ENCODE measurements at regions not wholly inside any gene's neighbourhood (a gene's known extent, or its start where the extent isn't known, plus 50 kb on each side); places are given as distances from the start of the nearest gene placed in this dataset.
"Not testable (repeated sequence)": the region's sequence is repeated elsewhere in the genome, so short reads cannot be mapped to it uniquely, and the experiment has no call there.

GRCh38 chr10:55233090-55233489 lies 432.1 kb upstream of the PCDH15 start:
- DNase-seq (no peak), ATAC-seq (ENCODE audit: poor library complexity) (no peak)
- intact Hi-C loops (cut with DNase I): no loop called here

- DNase-seq (no peak), ATAC-seq (ENCODE audit: poor library complexity) (no peak)
- intact Hi-C loops (cut with DNase I): no loop called here
Observed at GRCh38 chr10:55232553-55232952, 431.5 kb upstream of the PCDH15 start.

DNA sequence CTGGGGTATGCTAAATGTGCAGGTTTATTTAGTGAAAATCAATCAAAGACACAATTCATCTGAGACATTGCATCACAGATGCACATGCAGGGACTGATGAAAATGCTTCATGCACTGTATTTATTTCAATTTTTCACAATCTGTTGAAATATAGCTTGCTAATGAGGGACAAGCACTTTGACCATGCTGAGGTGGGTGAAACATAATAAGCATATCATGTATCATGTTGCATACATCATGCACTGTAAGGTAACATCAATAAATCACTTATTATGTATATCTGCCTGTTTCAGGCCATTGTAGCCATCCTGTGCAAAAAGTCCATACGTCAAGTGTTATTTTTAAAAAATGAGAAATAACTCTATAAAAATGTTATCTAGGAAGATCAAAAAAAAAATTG lies 426.9 kb upstream of the PCDH15 start:
- DNase-seq (no peak), ATAC-seq (ENCODE audit: poor library complexity) (no peak)
- intact Hi-C loops (cut with DNase I): no loop called here

DNA sequence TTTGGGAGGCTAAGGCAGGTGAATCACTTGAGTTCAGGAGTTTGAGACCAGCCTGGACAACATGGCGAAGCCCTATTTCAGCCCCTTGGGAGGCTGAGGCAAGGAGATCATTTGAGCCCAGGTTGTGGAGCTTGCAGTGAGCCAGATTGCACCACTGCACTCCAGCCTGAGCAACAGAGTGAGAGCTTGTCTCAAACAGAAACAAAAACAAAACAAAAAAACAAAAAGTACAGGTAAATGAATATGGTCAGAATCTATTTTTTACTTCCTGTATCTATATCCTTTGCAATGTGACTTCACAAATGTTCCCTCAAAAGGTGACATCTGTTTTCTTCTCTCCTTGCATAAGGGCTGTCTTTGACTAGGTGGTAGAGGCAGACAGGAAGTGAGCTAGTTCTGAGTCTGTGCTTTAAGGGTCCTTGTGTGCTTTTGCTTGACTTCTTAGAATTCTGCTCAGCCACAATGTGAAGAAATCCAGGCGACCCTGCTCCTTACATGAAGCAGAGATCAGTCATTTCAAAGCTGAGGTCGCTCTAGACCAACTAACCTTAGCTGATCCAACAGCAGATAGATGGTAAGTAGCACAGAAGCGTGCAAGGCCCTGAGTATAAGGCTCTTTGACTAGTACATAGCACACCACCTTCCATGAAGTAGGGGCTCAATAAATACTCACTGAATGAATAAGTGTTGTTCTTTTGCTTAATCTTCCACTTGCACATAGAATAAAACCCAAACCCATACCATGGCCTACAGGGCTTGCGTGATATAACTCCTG lies 423.2 kb upstream of the PCDH15 start:
- intact Hi-C loops (cut with DNase I): no loop called here
- ATAC-seq (ENCODE audit: poor library complexity): no peak

GRCh38 chr10:55223352-55223751 lies 422.3 kb upstream of the PCDH15 start:
- DNase-seq (no peak), ATAC-seq (ENCODE audit: poor library complexity) (no peak)
- intact Hi-C loops (cut with DNase I): no loop called here

More for the DNA sequence above, 423.2 kb upstream of the PCDH15 start:
- DNase-seq: no peak

GRCh38 chr10:55220975-55221374 lies 419.9 kb upstream of the PCDH15 start:
- intact Hi-C loops (cut with DNase I): no loop called here
- ATAC-seq (ENCODE audit: poor library complexity) (no peak), DNase-seq (no peak)

- intact Hi-C loops (cut with DNase I): no loop called here
- DNase-seq: no peak
- ATAC-seq (ENCODE audit: poor library complexity): no peak
Observed at GRCh38 chr10:55215699-55216098, 414.7 kb upstream of the PCDH15 start.

- intact Hi-C loops (cut with DNase I): no loop called here
- ATAC-seq (ENCODE audit: poor library complexity) (no peak), DNase-seq (no peak)
Observed at GRCh38 chr10:55214608-55215007, 413.6 kb upstream of the PCDH15 start.

DNA sequence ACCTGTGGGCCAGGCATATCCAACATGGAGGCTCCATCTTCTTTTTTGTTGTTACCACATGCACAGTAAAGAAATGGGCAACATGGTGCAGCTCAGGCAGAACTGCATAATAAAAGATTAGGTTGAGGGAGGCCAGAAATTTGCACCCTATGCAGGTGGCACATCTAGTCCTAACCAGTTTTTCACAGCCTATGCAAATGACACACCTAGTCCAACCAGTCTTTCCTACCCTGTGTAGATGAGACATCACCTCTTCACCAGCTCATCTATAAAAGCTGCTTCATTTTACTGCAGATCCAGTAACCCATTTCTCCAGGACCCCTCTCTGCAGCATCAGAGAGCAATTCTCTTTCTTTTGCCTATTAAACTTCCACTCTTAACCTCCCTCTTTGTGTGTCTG lies 411.0 kb upstream of the PCDH15 start:
- DNase-seq: no peak
- ATAC-seq (ENCODE audit: poor library complexity): no peak
- intact Hi-C loops (cut with DNase I): no loop called here

GRCh38 chr10:55203874-55204273 lies 402.8 kb upstream of the PCDH15 start:
- ATAC-seq (ENCODE audit: poor library complexity): no peak
- intact Hi-C loops (cut with DNase I): no loop called here

DNA sequence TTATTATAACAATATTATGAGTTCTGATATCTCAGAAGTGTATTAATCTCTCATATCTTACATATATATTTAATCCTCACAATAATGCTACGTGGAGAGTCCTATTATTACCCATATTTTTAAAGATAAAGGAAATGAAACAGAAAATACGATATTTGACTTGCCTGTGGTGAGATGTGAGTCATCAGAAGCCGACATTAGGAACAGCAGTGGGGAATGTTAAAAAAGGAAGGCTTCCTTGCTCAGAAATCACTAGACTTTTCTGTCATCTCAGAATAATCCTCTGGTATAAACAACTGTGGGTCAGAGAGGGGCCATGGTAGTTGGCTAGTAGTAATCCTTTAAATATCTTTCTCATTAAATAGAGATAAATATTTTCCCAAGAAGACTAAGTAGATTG lies 402.3 kb upstream of the PCDH15 start:
- DNase-seq (no peak), ATAC-seq (ENCODE audit: poor library complexity) (no peak)
- intact Hi-C loops (cut with DNase I): no loop called here

More at GRCh38 chr10:55203874-55204273, 402.8 kb upstream of the PCDH15 start:
- DNase-seq: no peak

GRCh38 chr10:55200020-55200419 lies 399.0 kb upstream of the PCDH15 start:
- no peak for ATAC-seq (ENCODE audit: poor library complexity)
- no peak for DNase-seq
- intact Hi-C loops (cut with DNase I): no loop called here

- intact Hi-C loops (cut with DNase I): no loop called here
- no peak for ATAC-seq (ENCODE audit: poor library complexity)
- DNase-seq: no peak
Observed at GRCh38 chr10:55191236-55191860, 390.3 kb upstream of the PCDH15 start.

DNA sequence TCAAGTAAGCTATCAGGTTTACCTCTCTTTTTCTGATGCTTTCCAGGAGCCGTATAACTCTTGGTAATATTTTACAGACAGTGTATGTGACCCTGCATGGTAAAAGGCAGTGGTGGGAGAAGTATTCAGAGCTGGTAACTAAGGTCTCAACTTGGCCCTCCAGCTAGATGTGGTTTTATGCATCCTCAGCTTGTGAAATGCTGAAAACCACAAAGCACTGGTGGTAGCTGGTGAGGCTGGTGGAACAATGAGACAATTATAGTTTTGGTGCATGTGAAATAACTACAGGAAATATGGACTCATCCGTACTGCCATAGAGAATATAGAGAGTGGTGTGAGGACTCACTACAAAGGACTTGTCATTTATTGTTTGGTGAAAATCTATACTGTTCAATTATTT lies 383.0 kb upstream of the PCDH15 start:
- no peak for ATAC-seq (ENCODE audit: poor library complexity)
- intact Hi-C loops (cut with DNase I): no loop called here

DNA sequence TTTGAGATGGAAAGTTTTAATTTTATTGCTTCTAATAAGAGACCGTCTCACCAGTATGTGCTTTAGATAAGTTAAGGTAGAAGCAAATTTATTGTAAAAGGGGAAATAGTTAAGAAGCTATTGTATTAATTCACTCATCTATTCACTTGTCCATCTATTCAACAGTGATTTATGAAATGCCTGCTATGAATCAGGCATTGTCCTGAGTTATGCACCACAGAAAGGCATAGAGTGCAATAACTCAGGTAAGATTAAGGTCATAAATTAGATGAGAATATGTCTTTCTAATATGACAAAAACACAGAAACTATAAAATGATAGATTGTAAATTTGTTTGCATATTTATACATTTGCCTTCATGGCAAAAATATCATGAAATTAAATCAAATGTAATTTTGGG lies 379.3 kb upstream of the PCDH15 start:
- intact Hi-C loops (cut with DNase I): no loop called here
- DNase-seq: no peak
- ATAC-seq (ENCODE audit: poor library complexity): no peak

More for the DNA sequence above, 383.0 kb upstream of the PCDH15 start:
- DNase-seq: no peak

DNA sequence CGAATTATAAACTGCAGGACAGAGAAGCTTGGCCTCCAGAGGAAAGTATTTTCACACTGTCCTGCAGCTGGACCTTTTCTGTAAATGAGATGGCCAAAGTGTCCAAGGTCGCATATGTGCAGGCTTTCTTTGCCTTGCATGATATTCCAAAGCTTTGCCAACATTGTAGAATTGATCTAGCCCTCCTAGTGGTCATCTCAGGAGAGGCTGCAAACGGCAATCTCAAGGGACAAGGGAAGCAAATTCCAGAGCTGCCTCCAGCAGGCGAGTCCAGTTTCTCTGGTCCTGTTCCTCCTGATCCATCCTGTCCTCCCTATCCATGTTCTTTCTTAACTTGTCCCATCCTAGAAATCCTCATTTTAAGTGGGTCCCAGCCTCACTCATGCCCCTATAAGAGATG lies 373.4 kb upstream of the PCDH15 start:
- ATAC-seq (ENCODE audit: poor library complexity) (no peak), DNase-seq (no peak)
- intact Hi-C loops (cut with DNase I): no loop called here

DNA sequence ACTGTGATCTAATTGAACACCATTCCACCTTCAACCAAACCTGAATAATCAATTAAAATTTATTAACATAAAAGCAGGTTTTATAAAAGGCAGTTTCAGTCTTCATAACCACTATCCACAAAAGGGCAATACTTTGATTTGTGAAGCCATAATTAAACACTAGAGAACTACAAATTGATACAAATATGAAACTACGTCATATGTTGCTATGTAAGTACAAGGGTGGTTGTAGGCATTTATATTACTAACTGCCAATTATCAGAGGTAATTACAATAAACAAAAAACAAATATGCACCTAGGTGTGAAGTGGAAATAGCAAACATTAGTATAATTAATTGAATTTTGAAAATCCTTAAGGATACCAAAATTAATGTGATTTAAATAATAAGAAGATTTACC lies 368.5 kb upstream of the PCDH15 start:
- DNase-seq: no peak
- ATAC-seq (ENCODE audit: poor library complexity): no peak
- intact Hi-C loops (cut with DNase I): no loop called here

DNA sequence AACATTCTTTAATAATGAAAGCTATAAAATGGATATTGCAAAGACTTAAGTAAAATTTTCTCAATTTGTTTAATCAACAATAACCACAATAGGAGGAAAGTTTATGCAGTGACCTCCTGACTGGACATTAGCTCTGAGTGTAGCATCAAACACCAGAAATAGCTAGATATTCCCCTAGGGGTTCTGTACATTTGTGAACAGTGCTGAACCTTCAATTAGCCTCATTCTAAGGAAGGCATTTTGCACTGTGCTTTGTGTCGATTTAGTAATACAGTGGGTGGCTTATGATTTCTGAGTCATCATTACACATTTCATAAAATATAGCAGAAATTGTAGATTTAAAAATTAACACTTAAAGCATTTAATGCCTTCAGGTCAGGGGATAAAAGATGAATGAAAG lies 367.3 kb upstream of the PCDH15 start:
- intact Hi-C loops (cut with DNase I): no loop called here

GRCh38 chr10:55163388-55163979 lies 362.5 kb upstream of the PCDH15 start:
- no peak for DNase-seq
- no peak for ATAC-seq (ENCODE audit: poor library complexity)
- intact Hi-C loops (cut with DNase I): no loop called here

More for the DNA sequence above, 367.3 kb upstream of the PCDH15 start:
- DNase-seq: no peak
- ATAC-seq (ENCODE audit: poor library complexity): no peak

DNA sequence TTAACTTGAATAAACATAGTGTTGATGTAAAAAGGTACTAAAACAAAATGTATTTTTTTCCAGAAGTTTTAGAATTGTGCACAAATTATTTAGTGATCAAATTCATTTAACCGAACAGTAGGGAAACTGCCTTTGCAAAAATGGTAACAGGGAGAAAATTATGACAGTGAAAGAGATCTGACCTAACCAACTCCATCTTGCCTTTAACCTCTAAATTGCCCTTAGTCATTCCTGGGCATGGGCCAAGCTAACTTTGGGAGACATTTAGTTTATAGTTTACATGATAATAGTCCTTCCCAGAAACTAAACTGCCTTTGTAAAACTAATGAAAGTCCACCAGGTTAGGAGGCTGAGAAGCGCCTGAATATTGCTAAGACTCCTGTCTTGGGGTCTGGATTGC lies 361.3 kb upstream of the PCDH15 start:
- intact Hi-C loops (cut with DNase I); DNase-seq; ATAC-seq (ENCODE audit: poor library complexity): not testable (repeated sequence)

Data from Right ventricle myocardium superior (tissue), 1 donor.